ENCODE measurements at regions not wholly inside any gene's neighbourhood (a gene's known extent, or its start where the extent isn't known, plus 50 kb on each side); places are given as distances from the start of the nearest gene placed in this dataset.

GRCh38 chr11:91761406-91762025, 463.1 kb upstream of the FAT3 start:
- DNase-seq (ENCODE audit: low read depth): no peak
- in situ Hi-C loops (cut with HindIII; ENCODE audit: low pct_unique_long_range_greater_than_20kb, low sequenced_read_pairs): no loop called here

- in situ Hi-C loops (cut with HindIII; ENCODE audit: low pct_unique_long_range_greater_than_20kb, low sequenced_read_pairs): no loop called here
- DNase-seq (ENCODE audit: low read depth): no peak
Measured at GRCh38 chr11:91756829-91757480, 467.7 kb upstream of the FAT3 start.

DNA sequence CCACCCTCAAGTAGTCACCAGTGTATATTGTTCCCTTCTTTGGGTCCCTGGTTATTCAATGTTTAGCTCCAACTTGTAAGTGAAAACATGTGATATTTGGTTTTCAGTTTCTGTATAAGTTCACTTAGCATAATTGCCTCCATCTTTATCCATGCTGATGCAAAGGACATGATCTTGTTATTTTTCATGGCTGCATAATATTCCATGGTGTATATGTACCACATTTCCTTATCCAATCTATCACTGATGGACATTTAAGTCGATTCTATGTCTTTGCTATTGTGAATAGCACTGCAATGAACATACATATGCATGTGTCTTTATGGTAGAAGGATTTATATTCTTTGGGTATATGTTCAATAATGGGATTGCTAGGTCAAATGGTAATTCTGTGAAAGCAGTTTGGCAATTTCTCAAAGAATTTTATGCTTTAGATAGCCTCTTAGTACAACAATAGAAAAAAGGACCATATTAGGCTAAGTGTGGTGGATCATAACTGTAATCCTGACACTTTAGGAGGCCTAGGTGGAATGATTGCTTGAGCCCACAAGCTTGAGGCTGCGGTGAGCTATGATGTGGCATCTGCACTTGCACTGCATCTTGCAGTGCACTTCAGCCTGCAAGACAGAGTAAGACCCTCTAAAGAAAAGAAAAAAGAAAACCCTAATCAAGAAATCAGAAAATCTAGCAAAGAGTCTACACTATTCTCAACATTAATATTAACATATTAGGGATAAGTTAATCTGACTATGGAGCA, 468.5 kb upstream of the FAT3 start:
- in situ Hi-C loops (cut with HindIII; ENCODE audit: low pct_unique_long_range_greater_than_20kb, low sequenced_read_pairs): no loop called here
- no peak for DNase-seq (ENCODE audit: low read depth)

DNA sequence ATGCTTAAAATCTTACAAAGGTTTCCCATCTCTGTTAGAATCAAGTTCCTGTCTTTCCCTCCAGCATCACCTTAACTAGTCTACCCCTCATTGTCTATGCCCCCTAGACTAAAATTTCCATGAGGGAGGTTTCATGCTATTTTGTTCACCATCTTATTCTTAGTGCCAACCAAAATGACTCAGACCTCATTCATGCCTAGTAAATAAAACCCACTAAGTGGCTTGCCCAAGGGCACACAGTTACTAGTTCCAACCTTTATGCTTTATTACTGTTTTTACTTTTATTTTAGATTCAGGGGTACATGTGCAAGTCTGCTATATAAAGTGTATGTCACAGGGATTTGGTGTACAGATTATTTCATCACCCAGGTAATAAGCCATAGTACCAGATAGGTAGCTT, 469.1 kb upstream of the FAT3 start:
- DNase-seq (ENCODE audit: low read depth): no peak
- in situ Hi-C loops (cut with HindIII; ENCODE audit: low pct_unique_long_range_greater_than_20kb, low sequenced_read_pairs): no loop called here

DNA sequence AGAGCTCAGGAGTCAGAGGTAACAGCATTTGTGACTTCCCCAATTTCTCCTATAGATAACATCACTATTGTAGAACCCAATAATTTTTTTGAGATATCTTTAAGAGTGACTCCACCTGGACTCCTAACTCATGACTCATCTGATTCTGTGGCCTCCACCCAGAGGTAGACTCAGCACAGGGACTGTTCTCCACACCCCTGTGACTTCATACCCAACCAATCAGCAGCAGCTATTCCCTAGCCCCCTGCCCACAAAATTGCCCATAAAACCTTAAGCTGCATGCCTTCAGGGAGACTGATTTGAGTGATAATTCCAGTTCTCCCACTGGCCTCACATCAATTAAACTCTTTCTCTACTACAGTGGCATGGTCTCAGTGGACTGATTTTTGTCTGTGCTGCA, 475.4 kb upstream of the FAT3 start:
- in situ Hi-C loops (cut with HindIII; ENCODE audit: low pct_unique_long_range_greater_than_20kb, low sequenced_read_pairs): no loop called here
- DNase-seq (ENCODE audit: low read depth): no peak

DNA sequence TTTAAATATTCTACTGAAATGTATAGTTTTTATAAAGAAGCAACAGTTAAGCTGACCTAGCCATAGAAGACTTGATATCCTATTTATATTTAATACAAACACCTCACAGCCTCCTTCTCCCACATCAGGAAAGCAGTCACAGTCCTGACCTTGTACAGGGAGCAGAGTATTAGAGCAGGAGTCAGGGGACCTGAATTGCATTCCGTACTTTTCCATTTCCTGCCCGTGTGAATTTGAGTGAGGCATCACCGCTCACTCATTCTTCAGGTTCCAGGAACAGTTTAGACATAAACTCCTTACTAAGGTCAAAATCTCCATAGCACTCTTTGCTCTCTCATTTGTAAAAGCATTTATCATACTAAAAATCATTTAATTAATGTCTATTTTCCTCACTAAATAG, 482.5 kb upstream of the FAT3 start:
- in situ Hi-C loops (cut with HindIII; ENCODE audit: low pct_unique_long_range_greater_than_20kb, low sequenced_read_pairs): no loop called here
- DNase-seq (ENCODE audit: low read depth): no peak

DNA sequence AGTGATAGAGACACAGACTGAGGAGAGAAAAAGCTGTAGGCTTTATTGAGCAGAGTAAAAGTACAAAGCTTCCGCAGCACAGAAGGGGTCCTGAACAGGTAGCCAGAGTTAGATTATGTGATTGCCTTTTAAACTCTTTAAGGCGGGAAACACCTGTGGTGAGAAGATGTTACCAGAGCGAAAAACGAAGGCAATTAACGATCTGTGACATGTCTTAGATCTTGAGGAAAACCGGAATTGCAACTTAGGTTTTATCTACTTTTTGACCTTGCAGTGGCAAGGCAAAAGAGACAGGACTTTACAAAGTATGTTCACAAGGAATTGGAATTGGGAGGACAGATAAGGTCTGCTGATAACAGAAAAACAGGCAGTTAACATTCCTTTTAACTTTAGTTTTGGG, 493.6 kb upstream of the FAT3 start:
- in situ Hi-C loops (cut with HindIII; ENCODE audit: low pct_unique_long_range_greater_than_20kb, low sequenced_read_pairs): no loop called here
- DNase-seq (ENCODE audit: low read depth): no peak

DNA sequence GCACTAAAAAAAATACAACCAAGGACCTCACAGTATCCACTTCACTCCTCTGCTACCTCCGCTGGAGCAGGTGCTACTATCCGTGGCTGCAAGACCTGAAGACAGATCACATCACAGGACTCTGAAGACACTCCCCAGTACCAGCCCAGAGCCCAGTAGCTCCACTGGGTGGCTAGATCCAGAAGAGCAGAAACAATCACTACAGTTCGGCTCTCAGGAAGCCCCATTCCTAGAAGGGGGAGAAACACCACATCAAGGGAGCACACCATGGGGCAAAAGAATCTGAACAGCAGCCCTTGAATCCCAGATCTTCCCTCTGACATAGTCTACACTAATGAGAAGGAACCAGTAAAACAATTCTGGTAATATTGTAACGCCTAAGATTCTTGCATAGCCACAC, 494.0 kb upstream of the FAT3 start:
- in situ Hi-C loops (cut with HindIII; ENCODE audit: low pct_unique_long_range_greater_than_20kb, low sequenced_read_pairs): no loop called here
- no peak for DNase-seq (ENCODE audit: low read depth)

DNA sequence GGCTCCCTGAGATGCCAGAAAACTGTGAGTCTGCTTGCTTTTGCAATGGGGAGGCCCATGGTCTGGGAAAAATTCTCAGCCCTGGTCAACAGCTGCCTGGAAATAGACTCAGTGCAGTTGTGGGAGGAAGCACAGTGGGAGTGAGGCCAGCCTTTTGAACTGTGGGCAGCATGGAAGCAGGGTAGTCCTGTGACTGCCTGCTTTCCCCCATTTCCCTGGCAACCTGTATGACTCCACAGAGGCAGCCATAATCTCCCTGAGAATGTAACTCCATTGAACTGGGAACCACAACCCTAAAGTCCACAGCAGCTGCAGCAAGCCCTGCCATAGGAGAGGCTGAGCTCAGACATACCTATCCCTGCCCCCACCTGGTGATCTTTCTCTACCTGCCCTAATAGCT, 494.6 kb upstream of the FAT3 start:
- no peak for DNase-seq (ENCODE audit: low read depth)
- in situ Hi-C loops (cut with HindIII; ENCODE audit: low pct_unique_long_range_greater_than_20kb, low sequenced_read_pairs): no loop called here

DNA sequence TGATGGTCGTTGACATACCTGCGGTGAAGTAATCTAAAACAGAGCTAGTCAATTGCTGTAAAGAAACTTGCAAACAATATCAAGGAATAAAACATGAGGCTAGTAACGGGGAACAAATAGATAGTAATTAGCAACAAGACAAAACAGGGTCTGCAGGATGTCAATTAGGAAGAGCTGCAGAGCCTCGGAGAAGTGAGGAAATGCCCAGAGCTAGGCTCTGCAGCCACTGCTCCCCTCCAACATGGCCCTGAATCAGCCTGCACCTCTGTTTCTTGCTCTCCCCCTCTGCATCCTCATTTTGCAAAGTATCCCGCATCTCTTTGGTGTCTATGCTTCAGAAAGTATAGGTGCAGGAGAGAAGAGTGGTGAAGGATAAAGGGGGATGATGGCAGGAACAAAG, 507.4 kb upstream of the FAT3 start:
- DNase-seq (ENCODE audit: low read depth): no peak
- in situ Hi-C loops (cut with HindIII; ENCODE audit: low pct_unique_long_range_greater_than_20kb, low sequenced_read_pairs): no loop called here

GRCh38 chr11:91707652-91708482, 516.8 kb upstream of the FAT3 start:
- in situ Hi-C loops (cut with HindIII; ENCODE audit: low pct_unique_long_range_greater_than_20kb, low sequenced_read_pairs): no loop called here
- DNase-seq (ENCODE audit: low read depth): no peak

- DNase-seq (ENCODE audit: low read depth): no peak
- in situ Hi-C loops (cut with HindIII; ENCODE audit: low pct_unique_long_range_greater_than_20kb, low sequenced_read_pairs): no loop called here
Measured at GRCh38 chr11:91703042-91703441, 521.6 kb upstream of the FAT3 start.

DNA sequence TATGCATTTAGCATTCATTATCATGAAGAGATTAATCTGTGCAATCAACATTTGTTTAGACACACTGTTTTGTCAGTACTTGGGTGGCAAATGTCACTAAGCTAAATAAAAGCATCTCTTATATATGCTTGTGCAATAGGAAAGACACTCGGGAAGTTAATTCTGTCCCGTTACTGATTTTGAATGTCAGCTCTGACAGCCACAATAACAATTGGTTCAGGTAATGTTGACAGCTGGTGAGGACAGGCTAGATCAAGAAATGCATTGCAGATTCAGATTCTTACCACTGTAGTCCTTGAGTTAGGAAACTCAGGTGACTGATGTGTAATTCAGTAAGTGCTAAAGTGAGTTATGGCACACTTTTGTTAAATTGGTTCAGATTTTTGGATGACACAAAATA, 523.8 kb upstream of the FAT3 start:
- no peak for DNase-seq (ENCODE audit: low read depth)
- in situ Hi-C loops (cut with HindIII; ENCODE audit: low pct_unique_long_range_greater_than_20kb, low sequenced_read_pairs): no loop called here

- no peak for DNase-seq (ENCODE audit: low read depth)
- in situ Hi-C loops (cut with HindIII; ENCODE audit: low pct_unique_long_range_greater_than_20kb, low sequenced_read_pairs): no loop called here
Measured at GRCh38 chr11:91698845-91699244, 525.8 kb upstream of the FAT3 start.

GRCh38 chr11:91694331-91694730, 530.3 kb upstream of the FAT3 start:
- in situ Hi-C loops (cut with HindIII; ENCODE audit: low pct_unique_long_range_greater_than_20kb, low sequenced_read_pairs): no loop called here

GRCh38 chr11:91691872-91692271, 532.7 kb upstream of the FAT3 start:
- in situ Hi-C loops (cut with HindIII; ENCODE audit: low pct_unique_long_range_greater_than_20kb, low sequenced_read_pairs): no loop called here
- no peak for DNase-seq (ENCODE audit: low read depth)

More at GRCh38 chr11:91694331-91694730, 530.3 kb upstream of the FAT3 start:
- DNase-seq (ENCODE audit: low read depth): no peak

- DNase-seq (ENCODE audit: low read depth): no peak
- in situ Hi-C loops (cut with HindIII; ENCODE audit: low pct_unique_long_range_greater_than_20kb, low sequenced_read_pairs): no loop called here
Measured at GRCh38 chr11:91688672-91689071, 535.9 kb upstream of the FAT3 start.

GRCh38 chr11:91686700-91687099, 537.9 kb upstream of the FAT3 start:
- no peak for DNase-seq (ENCODE audit: low read depth)
- in situ Hi-C loops (cut with HindIII; ENCODE audit: low pct_unique_long_range_greater_than_20kb, low sequenced_read_pairs): no loop called here

- in situ Hi-C loops (cut with HindIII; ENCODE audit: low pct_unique_long_range_greater_than_20kb, low sequenced_read_pairs): no loop called here
- no peak for DNase-seq (ENCODE audit: low read depth)
Measured at GRCh38 chr11:91686281-91686680, 538.3 kb upstream of the FAT3 start.

Measured in Caki2 (cell line).